ENCODE measurements at regions not wholly inside any gene's neighbourhood (a gene's known extent, or its start where the extent isn't known, plus 50 kb on each side); places are given as distances from the start of the nearest gene placed in this dataset.

GRCh38 chr5:56588131-56588487 is 227.2 kb upstream of the MAP3K1 start:
- no peak for DNase-seq (ENCODE audit: low read depth in 2 of 2)

GRCh38 chr5:56587381-56588130 is 227.8 kb upstream of the MAP3K1 start:
- no peak for DNase-seq (ENCODE audit: low read depth in 2 of 2)

GRCh38 chr5:56585999-56586691 is 229.2 kb upstream of the MAP3K1 start:
- no peak for DNase-seq (ENCODE audit: low read depth in 2 of 2)

DNA sequence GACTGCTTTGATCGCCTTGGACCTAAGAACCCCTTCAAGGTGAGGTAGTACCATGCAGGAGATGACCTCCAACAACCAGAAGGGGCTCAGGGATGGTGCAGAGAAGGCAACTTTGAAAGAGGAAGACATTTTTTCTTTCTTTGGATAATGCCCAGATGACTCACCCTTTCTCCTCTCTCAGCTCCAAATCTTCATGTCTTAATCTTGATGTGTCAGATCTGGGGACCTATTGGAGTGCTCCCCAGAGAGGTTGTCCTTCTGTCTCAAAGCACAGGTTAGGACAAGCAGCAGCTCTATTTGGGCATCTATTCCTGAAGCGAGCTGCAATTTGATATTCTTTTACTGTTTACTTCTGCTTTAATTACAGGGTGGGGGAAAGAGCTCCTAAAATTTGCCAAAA is 229.9 kb upstream of the MAP3K1 start:
- DNase-seq (ENCODE audit: low read depth in 2 of 2): no peak

DNA sequence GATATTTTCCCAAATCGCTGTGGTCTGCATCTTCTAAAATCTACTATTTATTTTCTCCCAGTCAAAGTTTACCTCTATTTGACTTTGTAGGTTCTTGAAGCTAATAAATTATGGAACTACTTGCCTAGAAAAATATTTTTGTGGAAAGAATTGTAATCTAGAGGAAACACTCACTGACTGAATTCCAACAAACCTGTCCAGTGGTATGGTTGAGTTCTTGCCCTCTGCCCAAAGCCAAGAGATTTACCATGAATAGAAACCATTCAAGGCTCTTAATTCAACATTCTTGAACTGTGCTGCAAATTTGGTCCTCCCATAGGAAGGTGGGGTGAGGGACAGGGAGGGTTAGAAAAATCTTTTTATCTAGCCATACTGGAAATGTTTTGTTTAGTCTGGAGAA is 233.9 kb upstream of the MAP3K1 start:
- DNase-seq (ENCODE audit: low read depth in 2 of 2): no peak

- DNase-seq (ENCODE audit: low read depth in 2 of 2): no peak
Observed at GRCh38 chr5:56580864-56581263, 234.5 kb upstream of the MAP3K1 start.

GRCh38 chr5:56575821-56576220 is 239.5 kb upstream of the MAP3K1 start:
- no peak for DNase-seq (ENCODE audit: low read depth in 2 of 2)

- no peak for DNase-seq (ENCODE audit: low read depth in 2 of 2)
Observed at GRCh38 chr5:56574778-56575177, 240.6 kb upstream of the MAP3K1 start.

DNA sequence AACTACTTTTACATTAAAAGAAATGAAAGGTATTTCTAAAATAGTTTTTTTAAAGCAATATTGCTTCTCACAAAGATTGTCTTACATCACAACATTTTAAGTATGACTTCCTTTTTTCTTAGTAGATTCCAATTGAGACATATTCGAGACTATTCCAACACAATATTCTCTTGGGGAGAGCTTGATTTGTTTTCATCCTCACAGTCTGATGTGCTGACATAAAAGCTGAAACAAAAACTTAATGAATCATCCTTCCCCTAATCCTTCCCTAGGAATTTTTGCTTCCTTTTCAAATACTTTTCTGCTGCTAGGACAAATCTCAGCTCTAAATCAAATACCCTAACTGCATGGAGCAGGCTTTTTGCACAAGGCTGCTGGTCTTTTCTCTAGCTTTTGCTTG is 245.8 kb upstream of the MAP3K1 start:
- DNase-seq (ENCODE audit: low read depth in 2 of 2): no peak

GRCh38 chr5:56569076-56569475 is 246.3 kb upstream of the MAP3K1 start:
- DNase-seq (ENCODE audit: low read depth in 2 of 2): no peak

- no peak for DNase-seq (ENCODE audit: low read depth in 2 of 2)
Observed at GRCh38 chr5:56567278-56567677, 248.1 kb upstream of the MAP3K1 start.

- no peak for DNase-seq (ENCODE audit: low read depth in 2 of 2)
Observed at GRCh38 chr5:56566374-56567249, 248.7 kb upstream of the MAP3K1 start.

- DNase-seq (ENCODE audit: low read depth in 2 of 2): no peak
Observed at GRCh38 chr5:56565644-56566043, 249.7 kb upstream of the MAP3K1 start.

- DNase-seq (ENCODE audit: low read depth in 2 of 2): no peak
Observed at GRCh38 chr5:56565283-56565615, 250.1 kb upstream of the MAP3K1 start.

DNA sequence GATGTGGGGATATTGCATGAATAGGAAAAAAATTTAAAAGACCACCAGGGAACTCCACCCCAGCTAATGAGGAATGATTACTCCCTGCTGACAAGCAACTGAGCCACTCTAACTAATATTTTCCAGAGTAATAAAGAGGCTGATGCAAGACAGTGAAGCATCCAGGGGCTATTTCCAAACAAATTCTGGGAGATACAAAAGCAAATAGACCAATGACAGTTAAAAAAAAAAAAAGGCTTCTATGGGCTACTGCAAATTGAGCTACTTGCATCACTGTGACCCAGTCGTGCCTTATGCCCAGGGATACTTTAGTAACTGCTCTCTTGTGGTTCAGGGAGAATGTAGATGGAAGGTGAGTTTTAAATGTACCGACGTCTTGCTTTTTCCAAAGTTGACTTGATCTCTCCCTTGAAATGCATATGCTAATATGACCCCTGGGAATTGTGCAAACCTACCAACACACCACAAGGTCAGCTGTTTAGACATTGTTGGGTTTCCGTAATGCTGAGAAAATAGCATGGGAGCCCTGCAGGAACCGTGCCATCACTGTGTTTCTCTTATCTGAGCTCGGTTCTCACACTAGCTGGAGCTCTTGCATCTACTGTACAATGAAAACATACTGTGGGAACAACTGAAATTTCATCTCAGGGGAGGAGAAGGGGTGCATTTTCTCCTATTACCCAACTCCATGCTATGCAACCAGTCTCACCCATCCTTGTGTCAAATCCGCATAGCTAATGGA is 250.6 kb upstream of the MAP3K1 start:
- DNase-seq (ENCODE audit: low read depth in 2 of 2): no peak

- DNase-seq (ENCODE audit: low read depth in 2 of 2): no peak
Observed at GRCh38 chr5:56561455-56561854, 253.9 kb upstream of the MAP3K1 start.

GRCh38 chr5:56558131-56558745 is 257.1 kb upstream of the MAP3K1 start:
- DNase-seq (ENCODE audit: low read depth in 2 of 2): no peak

DNA sequence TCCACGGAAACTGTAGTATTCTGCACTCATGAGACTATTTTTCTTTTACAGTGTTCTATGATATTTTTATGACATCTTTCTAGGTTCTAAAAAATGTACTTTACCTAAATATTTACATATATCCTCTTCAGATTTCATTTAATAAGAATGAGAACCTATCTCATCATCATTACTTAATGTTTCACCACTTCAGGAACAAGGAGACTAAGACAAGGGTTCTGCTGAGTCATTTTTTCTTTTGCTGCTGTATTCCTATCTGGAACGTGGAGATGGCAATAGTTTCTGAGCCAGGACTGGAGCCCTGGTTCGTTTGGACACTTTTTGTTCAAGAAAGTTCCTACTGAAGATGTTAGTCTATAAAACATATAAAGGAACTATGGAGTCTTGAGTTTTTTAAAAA is 258.2 kb upstream of the MAP3K1 start:
- no peak for DNase-seq (ENCODE audit: low read depth in 2 of 2)

DNA sequence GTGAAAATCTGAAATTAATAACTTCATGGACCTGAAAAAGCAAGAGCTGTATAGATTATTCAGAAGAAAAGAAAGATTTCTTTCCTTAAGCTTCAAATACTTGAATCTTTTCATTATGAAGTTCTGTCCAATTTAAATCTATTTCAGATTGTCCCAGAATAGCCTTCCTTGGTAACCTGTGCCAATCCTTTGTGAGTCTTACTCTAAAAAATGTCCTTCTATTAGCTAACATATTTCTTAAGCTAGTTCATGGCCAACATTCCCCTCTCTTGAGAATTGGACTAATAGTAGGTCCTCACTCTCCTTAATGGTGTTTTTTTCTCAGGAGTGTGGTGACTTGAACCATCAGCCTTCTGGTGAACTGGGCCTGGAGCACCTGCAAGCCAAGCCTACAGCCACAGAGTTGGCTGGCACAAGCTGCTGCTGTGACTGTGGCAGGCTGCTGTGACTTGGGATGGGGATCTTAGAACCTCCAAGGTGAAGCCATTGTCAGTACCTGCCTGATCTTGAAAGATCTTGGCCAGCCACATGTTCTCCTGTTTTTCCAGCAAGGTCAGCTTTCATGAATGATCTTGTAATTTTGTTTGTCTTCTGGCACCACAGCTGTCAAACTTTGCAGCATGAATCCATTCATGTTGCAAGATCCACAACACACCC is 262.6 kb upstream of the MAP3K1 start:
- no peak for DNase-seq (ENCODE audit: low read depth in 2 of 2)

- DNase-seq (ENCODE audit: low read depth in 2 of 2): no peak
Observed at GRCh38 chr5:56550227-56550626, 265.1 kb upstream of the MAP3K1 start.

Data from stimulated activated CD8-positive, alpha-beta memory T cell treated with anti-CD3 and anti-CD28 coated beads, Interleukin-2, amount 100 ng/mL, for 1 hour (primary cell).